ENCODE measurements at regions not wholly inside any gene's neighbourhood (a gene's known extent, or its start where the extent isn't known, plus 50 kb on each side); places are given as distances from the start of the nearest gene placed in this dataset.
"Not testable (repeated sequence)": the region's sequence is repeated elsewhere in the genome, so short reads cannot be mapped to it uniquely, and the experiment has no call there.

- DNase-seq (ENCODE audit: low read depth in 4 of 4, low spot score in 3 of 4) = no peak
Measured at GRCh38 chr6:93859971-93860370, 440.6 kb upstream of the EPHA7 start.

GRCh38 chr6:93858213-93858612 lies 438.9 kb upstream of the EPHA7 start:
- no peak for DNase-seq (ENCODE audit: low read depth in 4 of 4, low spot score in 3 of 4)

- DNase-seq (ENCODE audit: low read depth in 4 of 4, low spot score in 3 of 4) = no peak
Measured at GRCh38 chr6:93849857-93850256, 430.5 kb upstream of the EPHA7 start.

GRCh38 chr6:93848031-93848742 lies 428.8 kb upstream of the EPHA7 start:
- no peak for DNase-seq (ENCODE audit: low read depth in 4 of 4, low spot score in 3 of 4)

GRCh38 chr6:93842178-93842577 lies 422.8 kb upstream of the EPHA7 start:
- DNase-seq (ENCODE audit: low read depth in 4 of 4, low spot score in 3 of 4) = no peak

- not testable (repeated sequence) for DNase-seq (ENCODE audit: low read depth in 4 of 4, low spot score in 3 of 4)
Measured at GRCh38 chr6:93835451-93836145, 416.2 kb upstream of the EPHA7 start.

GRCh38 chr6:93835026-93835425 lies 415.7 kb upstream of the EPHA7 start:
- DNase-seq (ENCODE audit: low read depth in 4 of 4, low spot score in 3 of 4) = not testable (repeated sequence)

GRCh38 chr6:93833326-93833725 lies 414.0 kb upstream of the EPHA7 start:
- not testable (repeated sequence) for DNase-seq (ENCODE audit: low read depth in 4 of 4, low spot score in 3 of 4)

GRCh38 chr6:93829757-93830156 lies 410.4 kb upstream of the EPHA7 start:
- DNase-seq (ENCODE audit: low read depth in 4 of 4, low spot score in 3 of 4) = not testable (repeated sequence)

GRCh38 chr6:93829009-93829408 lies 409.6 kb upstream of the EPHA7 start:
- DNase-seq (ENCODE audit: low read depth in 4 of 4, low spot score in 3 of 4) = no peak

- no peak for DNase-seq (ENCODE audit: low read depth in 4 of 4, low spot score in 3 of 4)
Measured at GRCh38 chr6:93828553-93828952, 409.2 kb upstream of the EPHA7 start.

- no peak for DNase-seq (ENCODE audit: low read depth in 4 of 4, low spot score in 3 of 4)
Measured at GRCh38 chr6:93827728-93828127, 408.4 kb upstream of the EPHA7 start.

- no peak for DNase-seq (ENCODE audit: low read depth in 4 of 4, low spot score in 3 of 4)
Measured at GRCh38 chr6:93825950-93826349, 406.6 kb upstream of the EPHA7 start.

- DNase-seq (ENCODE audit: low read depth in 4 of 4, low spot score in 3 of 4) = no peak
Measured at GRCh38 chr6:93823489-93823888, 404.1 kb upstream of the EPHA7 start.

GRCh38 chr6:93822434-93823265 lies 403.3 kb upstream of the EPHA7 start:
- no peak for DNase-seq (ENCODE audit: low read depth in 4 of 4, low spot score in 3 of 4)

- DNase-seq (ENCODE audit: low read depth in 4 of 4, low spot score in 3 of 4) = no peak
Measured at GRCh38 chr6:93821953-93822352, 402.6 kb upstream of the EPHA7 start.

- DNase-seq (ENCODE audit: low read depth in 4 of 4, low spot score in 3 of 4) = no peak
Measured at GRCh38 chr6:93820465-93821082, 401.2 kb upstream of the EPHA7 start.

GRCh38 chr6:93819189-93819588 lies 399.8 kb upstream of the EPHA7 start:
- no peak for DNase-seq (ENCODE audit: low read depth in 4 of 4, low spot score in 3 of 4)

GRCh38 chr6:93817937-93818336 lies 398.6 kb upstream of the EPHA7 start:
- no peak for DNase-seq (ENCODE audit: low read depth in 4 of 4, low spot score in 3 of 4)

- no peak for DNase-seq (ENCODE audit: low read depth in 4 of 4, low spot score in 3 of 4)
Measured at GRCh38 chr6:93806409-93807270, 387.3 kb upstream of the EPHA7 start.

All from left renal pelvis (tissue), 4 donors.